Adrenal gland (tissue), 9 donors: ENCODE measurements at regions not wholly inside any gene's neighbourhood (a gene's known extent, or its start where the extent isn't known, plus 50 kb on each side); places are given as distances from the start of the nearest gene placed in this dataset.

Source experiments
- DNase-seq, 7 donors: peaks; one replicate each; pipeline ENCODE4 v3.0.0-alpha.2; 2019 to 2020
- H3K27ac ChIP-seq, 5 donors: fragments of 200-600 bp; sonication (generic) in 4 of 5; 1 replicate in 3 of 5; 2 replicates in 2 of 5; pipeline versions ENCODE4 v1.5.1 to v1.8.0; 2016 to 2020; ENCODE audit warnings: mild to moderate bottlenecking in 1 of 5
- H3K27me3 ChIP-seq: fragments of 200-600 bp; 2 replicates; pipeline ENCODE4 v1.8.0; 2021
- H3K36me3 ChIP-seq, 2 donors: fragments of 200-600 bp; replicated peaks in 1 of 2; 1 replicate in 1 of 2; 2 replicates in 1 of 2; pipeline versions ENCODE4 v1.5.1 to v1.8.0; 2018 to 2022
- H3K4me1 ChIP-seq, 2 donors: fragments of 200-600 bp; replicated peaks in 1 of 2; 1 replicate in 1 of 2; 2 replicates in 1 of 2; pipeline versions ENCODE4 v1.5.1 to v1.8.0; 2018 to 2021
- H3K4me3 ChIP-seq, 4 donors: fragments of 200-600 bp; sonication (generic) in 3 of 4; one replicate each; pipeline ENCODE4 v1.5.1; 2016 to 2018
- H3K9me3 ChIP-seq, 3 donors: fragments of 200-600 bp; sonication (generic) in 1 of 3; replicated peaks in 1 of 3; 1 replicate in 2 of 3; 2 replicates in 1 of 3; pipeline versions ENCODE4 v1.5.1 to v1.8.0; 2016 to 2021
- CTCF ChIP-seq, 6 experiments: fragments of 450-650 bp in 4 of 6; fragments of 200-600 bp in 2 of 6; sonication (generic) in 1 of 6; IDR thresholded peaks; 1 replicate in 5 of 6; 2 replicates in 1 of 6; pipeline versions ENCODE4 v1.5.1 to v1.8.0; 2016 to 2021; ENCODE audit warnings: antibody characterized with exemption in 6 of 6, mild to moderate bottlenecking in 2 of 6, moderate library complexity in 1 of 6
- POLR2A ChIP-seq, 2 donors: fragments of 450-650 bp; IDR thresholded peaks; one replicate each; pipeline ENCODE4 v1.6.1; 2017; ENCODE audit warnings: antibody characterized with exemption in 2 of 2, mild to moderate bottlenecking in 2 of 2, moderate library complexity in 1 of 2
- WGBS, 4 donors: extraction: QIAGEN DNeasy Blood & Tissue Kit in 2 of 4; methylation state at CpG; one replicate each; pipeline versions ENCODE4 v1.1.5 to v1.1.7; 2013 to 2017; 5-methylcytosine and 5-hydroxymethylcytosine counted together
- intact Hi-C, 2 donors: fragments of 100-400 bp; cut with DNase I; formaldehyde crosslinking; loops; one replicate each; pipeline versions ENCODE4 v1.14.1 to v1.15.0; 2022 to 2023
- donor health status: healthy with polysubstance abuse.
- donor health status: Bipolar disorder and iron deficiency.
- donor health status: DM: yes; HTN: yes; CAD: no.
- donor health status: DM: no; HTN: no; CAD: no.
- donor health status: DM: no; HTN: no; CAD: no.

GRCh38 chr2:122206101-122206500, 450.6 kb downstream of the TSN start:
- 73 to 82% (median 76%) methylated on average over 3 of the region's 3 CpGs for WGBS, 4 donors
- no peaks in the 10 kb centered on the region for H3K9me3 ChIP-seq
- H3K4me3 ChIP-seq, result no peak overlapping the region
- no peaks in the 10 kb centered on the region for H3K27me3 ChIP-seq
- no peak for DNase-seq
- H3K4me1 ChIP-seq, result no peaks in the 10 kb centered on the region
- H3K36me3 ChIP-seq, result no peaks in the 10 kb centered on the region
- no peak for TF ChIP-seq POLR2A (IDR thresholded peaks at IDR 0.05)
- no peak for TF ChIP-seq CTCF (IDR thresholded peaks at IDR 0.05)
- no peak overlapping the region for H3K27ac ChIP-seq
- intact Hi-C loops, result no loop called here

GRCh38 chr2:122209377-122209776, 453.9 kb downstream of the TSN start:
- Histone ChIP-seq H3K4me3 (no peak overlapping the region), H3K4me1 (no peaks in the 10 kb centered on the region), H3K27ac (no peak overlapping the region), H3K9me3 (no peaks in the 10 kb centered on the region), H3K36me3 (no peaks in the 10 kb centered on the region), H3K27me3 (no peaks in the 10 kb centered on the region)
- DNase-seq, result no peak
- intact Hi-C loops, result no loop called here
- WGBS, 4 donors, result 91 to 100% (median 98%) methylated on average over 2 of the region's 2 CpGs
- TF ChIP-seq CTCF (IDR thresholded peaks at IDR 0.05) (no peak), POLR2A (IDR thresholded peaks at IDR 0.05) (no peak)

- intact Hi-C loops, result no loop called here
- Histone ChIP-seq H3K4me3 (no peak overlapping the region), H3K36me3 (no peaks in the 10 kb centered on the region), H3K27ac (no peak overlapping the region), H3K9me3 (no peaks in the 10 kb centered on the region), H3K27me3 (no peaks in the 10 kb centered on the region), H3K4me1 (no peaks in the 10 kb centered on the region)
- DNase-seq, result no peak
- TF ChIP-seq CTCF (IDR thresholded peaks at IDR 0.05) (no peak), POLR2A (IDR thresholded peaks at IDR 0.05) (no peak)
- 79 to 94% (median 88%) methylated on average over 4 of the region's 4 CpGs for WGBS, 4 donors
Measured at GRCh38 chr2:122210065-122210464, 454.6 kb downstream of the TSN start.

- DNase-seq, result no peak
- TF ChIP-seq CTCF (IDR thresholded peaks at IDR 0.05) (no peak), POLR2A (IDR thresholded peaks at IDR 0.05) (no peak)
- intact Hi-C loops, result no loop called here
Measured at GRCh38 chr2:122210898-122211856, 455.7 kb downstream of the TSN start.

More at GRCh38 chr2:122210898-122211856, 455.7 kb downstream of the TSN start:
- Histone ChIP-seq H3K27me3 (no peaks in the 10 kb centered on the region), H3K36me3 (no peaks in the 10 kb centered on the region), H3K4me1 (no peaks in the 10 kb centered on the region), H3K27ac (no peak overlapping the region), H3K9me3 (no peaks in the 10 kb centered on the region), H3K4me3 (no peak overlapping the region)
- 75 to 83% (median 79%) methylated on average over 8 of the region's 8 CpGs for WGBS, 4 donors
